T-cell (primary cell): ENCODE measurements at regions not wholly inside any gene's neighbourhood (a gene's known extent, or its start where the extent isn't known, plus 50 kb on each side); places are given as distances from the start of the nearest gene placed in this dataset.

ENCODE experiments used
- ATAC-seq, 4 experiments: fragments of 200-7000 bp in 3 of 4; fragments of 150-1000 bp in 1 of 4; cut with Tn5 transposase; replicated peaks in 1 of 4; 1 replicate in 3 of 4; 2 replicates in 1 of 4; pipeline ENCODE4 v1.10.0; 2021; ENCODE audit warnings: moderate library complexity in 3 of 4, mild to moderate bottlenecking in 2 of 4, moderate number of reproducible peaks in 1 of 4
- CTCF ChIA-PET, 2 donors: fragments of 300-600 bp; sonication (Branson Sonifier 250); formaldehyde crosslinking; loops; one replicate each; lab custom pipeline; 2022; ENCODE audit warnings: antibody characterized with exemption in 2 of 2; lab: Charles Lee
- POLR2A ChIA-PET, 2 donors: fragments of 300-600 bp; sonication (Branson Sonifier 250); formaldehyde crosslinking; loops; one replicate each; lab custom pipeline; 2022; ENCODE audit warnings: antibody characterized with exemption in 2 of 2; lab: Charles Lee
- DNase-seq, 35 experiments: peaks; one replicate each; pipeline versions ENCODE4 v3.0.0 to v3.0.0-alpha.2; 2013 to 2023
- H3K27ac ChIP-seq: one replicate; pipeline ENCODE4 v1.5.1; 2013; ENCODE audit warnings: low read length
- H3K27me3 ChIP-seq, 2 experiments: replicated peaks in 1 of 2; 1 replicate in 1 of 2; 2 replicates in 1 of 2; pipeline versions ENCODE4 v1.6.1 to v1.7.0; 2013; ENCODE audit warnings: low read length in 1 of 2, mixed read lengths in 1 of 2; ENCODE audit not compliant: control insufficient read depth in 2 of 2, insufficient read depth in 2 of 2; ENCODE audit errors: extremely low read depth in 1 of 2
- H3K36me3 ChIP-seq, 2 donors: 1 replicate in 1 of 2; 2 replicates in 1 of 2; pipeline versions ENCODE4 v1.6.1 to v1.7.0; 2013; ENCODE audit warnings: low read length in 1 of 2; ENCODE audit not compliant: control insufficient read depth in 2 of 2, insufficient read depth in 1 of 2; ENCODE audit errors: extremely low read depth in 1 of 2
- H3K4me1 ChIP-seq, 2 experiments: 1 replicate in 1 of 2; 2 replicates in 1 of 2; pipeline versions ENCODE4 v1.6.1 to v1.7.0; 2013; ENCODE audit warnings: low read length in 2 of 2, mixed read lengths in 1 of 2; ENCODE audit not compliant: insufficient read depth in 2 of 2, control insufficient read depth in 1 of 2; ENCODE audit errors: extremely low read depth in 1 of 2
- H3K4me3 ChIP-seq, 2 donors: 1 replicate in 1 of 2; 2 replicates in 1 of 2; pipeline versions ENCODE4 v1.5.1 to v1.7.0; 2013; ENCODE audit warnings: mild to moderate bottlenecking in 2 of 2, low read length in 1 of 2, moderate library complexity in 1 of 2; ENCODE audit not compliant: control insufficient read depth in 1 of 2; ENCODE audit errors: extremely low read depth in 1 of 2
- H3K9me3 ChIP-seq: 2 replicates; pipeline ENCODE4 v1.7.0; 2013
- H3K27ac Mint-ChIP-seq, 2 donors: one replicate each; pipeline ENCODE4 v1.8.0; 2020 to 2021; ENCODE audit warnings: mild to moderate bottlenecking in 2 of 2, mixed read lengths in 2 of 2
- H3K27me3 Mint-ChIP-seq, 2 donors: one replicate each; pipeline ENCODE4 v1.8.0; 2021 to 2022; ENCODE audit warnings: mixed read lengths in 2 of 2
- H3K36me3 Mint-ChIP-seq: one replicate; pipeline ENCODE4 v1.8.0; 2021; ENCODE audit warnings: mixed read lengths
- H3K4me1 Mint-ChIP-seq, 3 donors: one replicate each; pipeline ENCODE4 v1.8.0; 2020 to 2022; ENCODE audit warnings: mixed read lengths in 3 of 3, mild to moderate bottlenecking in 1 of 3
- H3K4me3 Mint-ChIP-seq, 3 donors: one replicate each; pipeline ENCODE4 v1.8.0; 2020 to 2022; ENCODE audit warnings: mild to moderate bottlenecking in 3 of 3, mixed read lengths in 3 of 3, moderate library complexity in 3 of 3
- H3K9me3 Mint-ChIP-seq, 3 donors: one replicate each; pipeline ENCODE4 v1.8.0; 2020 to 2022; ENCODE audit warnings: mixed read lengths in 3 of 3
- WGBS: methylation state at CpG from one replicate; pipeline ENCODE4 v1.1.5; 2013; ENCODE audit warnings: missing lambda C conversion rate; ENCODE audit not compliant: insufficient coverage; 5-methylcytosine and 5-hydroxymethylcytosine counted together

GRCh38 chr5:92565673-92566072 lies 1015.3 kb downstream of the NR2F1-AS1 start:
- H3K27me3 ChIP-seq = no peaks in the 10 kb centered on the region
- no peaks in the 10 kb centered on the region for H3K36me3 ChIP-seq
- Mint-ChIP-seq H3K36me3 (no peaks in the 10 kb centered on the region), H3K27me3 (no peaks in the 10 kb centered on the region), H3K4me1 (no peaks in the 10 kb centered on the region), H3K27ac (no peak overlapping the region), H3K9me3 (no peaks in the 10 kb centered on the region), H3K4me3 (no peak overlapping the region)
- ATAC-seq (no peak), DNase-seq (no peak)
- H3K4me3 ChIP-seq = no peak overlapping the region
- H3K27ac ChIP-seq = no peak overlapping the region
- ChIA-PET POLR2A (no interaction called here), CTCF (no interaction called here)
- H3K4me1 ChIP-seq = no peaks in the 10 kb centered on the region
- H3K9me3 ChIP-seq = no peaks in the 10 kb centered on the region
- WGBS = no CpG with 5 or more reads among the region's 3 CpGs

- POLR2A ChIA-PET = no interaction called here
These were observed 1019.0 kb downstream of the NR2F1-AS1 start for GRCh38 chr5:92562065-92562464.

GRCh38 chr5:92561411-92561959 lies 1019.5 kb downstream of the NR2F1-AS1 start:
- Mint-ChIP-seq H3K27ac (no peak overlapping the region), H3K9me3 (peaks cover 0 to 12% (median 5%) of the 10 kb centered on the region in 3 donors), H3K36me3 (no peaks in the 10 kb centered on the region), H3K4me3 (no peak overlapping the region), H3K4me1 (no peaks in the 10 kb centered on the region), H3K27me3 (no peaks in the 10 kb centered on the region)
- ChIA-PET CTCF (no interaction called here), POLR2A (no interaction called here)
- no peaks in the 10 kb centered on the region for H3K4me1 ChIP-seq
- H3K9me3 ChIP-seq = no peaks in the 10 kb centered on the region
- WGBS = no CpG with 5 or more reads among the region's 1 CpG
- H3K27ac ChIP-seq = no peak overlapping the region
- ATAC-seq (no peak), DNase-seq (no peak)
- no peaks in the 10 kb centered on the region for H3K36me3 ChIP-seq
- H3K27me3 ChIP-seq = no peaks in the 10 kb centered on the region
- H3K4me3 ChIP-seq = no peak overlapping the region

More at GRCh38 chr5:92562065-92562464, 1019.0 kb downstream of the NR2F1-AS1 start:
- Histone ChIP-seq H3K27me3 (no peaks in the 10 kb centered on the region), H3K36me3 (no peaks in the 10 kb centered on the region), H3K9me3 (no peaks in the 10 kb centered on the region), H3K4me3 (no peak overlapping the region), H3K4me1 (no peaks in the 10 kb centered on the region), H3K27ac (no peak overlapping the region)
- ATAC-seq (no peak), DNase-seq (no peak)
- no peak overlapping the region for H3K4me3 Mint-ChIP-seq
- H3K4me1 Mint-ChIP-seq = no peaks in the 10 kb centered on the region
- H3K9me3 Mint-ChIP-seq = peaks cover 0 to 11% (median 0%) of the 10 kb centered on the region in 3 donors
- no peaks in the 10 kb centered on the region for H3K36me3 Mint-ChIP-seq
- H3K27me3 Mint-ChIP-seq = no peaks in the 10 kb centered on the region
- H3K27ac Mint-ChIP-seq = no peak overlapping the region
- CTCF ChIA-PET = no interaction called here

- ATAC-seq = no peak
- Histone ChIP-seq H3K27ac (no peak overlapping the region), H3K36me3 (no peaks in the 10 kb centered on the region), H3K4me3 (no peak overlapping the region), H3K9me3 (no peaks in the 10 kb centered on the region), H3K27me3 (no peaks in the 10 kb centered on the region), H3K4me1 (no peaks in the 10 kb centered on the region)
- ChIA-PET POLR2A (no interaction called here), CTCF (no interaction called here)
- H3K27ac Mint-ChIP-seq = no peak overlapping the region
- no peaks in the 10 kb centered on the region for H3K4me1 Mint-ChIP-seq
- WGBS = 40% methylated on average over 1 of the region's 4 CpGs
- peaks cover 0 to 15% (median 8%) of the 10 kb centered on the region in 3 donors for H3K9me3 Mint-ChIP-seq
- no peak overlapping the region for H3K4me3 Mint-ChIP-seq
- no peaks in the 10 kb centered on the region for H3K36me3 Mint-ChIP-seq
- no peak for DNase-seq
- H3K27me3 Mint-ChIP-seq = no peaks in the 10 kb centered on the region
These were observed 1020.2 kb downstream of the NR2F1-AS1 start for GRCh38 chr5:92560698-92561401.

- H3K27ac Mint-ChIP-seq = no peak overlapping the region
- POLR2A ChIA-PET = no interaction called here
- no peaks in the 10 kb centered on the region for H3K36me3 ChIP-seq
- no peaks in the 10 kb centered on the region for H3K9me3 ChIP-seq
- H3K4me1 ChIP-seq = no peaks in the 10 kb centered on the region
- H3K27me3 Mint-ChIP-seq = no peaks in the 10 kb centered on the region
- 60% methylated on average over 2 of the region's 3 CpGs for WGBS
- H3K27ac ChIP-seq = no peak overlapping the region
- H3K27me3 ChIP-seq = no peaks in the 10 kb centered on the region
- no peak for ATAC-seq
- no peak overlapping the region for H3K4me3 Mint-ChIP-seq
- H3K4me1 Mint-ChIP-seq = no peaks in the 10 kb centered on the region
- H3K4me3 ChIP-seq = no peak overlapping the region
- DNase-seq = no peak
- no peaks in the 10 kb centered on the region for H3K36me3 Mint-ChIP-seq
- H3K9me3 Mint-ChIP-seq = peaks cover 0 to 15% (median 8%) of the 10 kb centered on the region in 3 donors
- CTCF ChIA-PET = no interaction called here
These were observed 1021.2 kb downstream of the NR2F1-AS1 start for GRCh38 chr5:92559781-92560180.

- no peaks in the 10 kb centered on the region for H3K27me3 Mint-ChIP-seq
- ATAC-seq (no peak), DNase-seq (no peak)
- ChIA-PET CTCF (no interaction called here), POLR2A (no interaction called here)
- no peaks in the 10 kb centered on the region for H3K9me3 ChIP-seq
- peaks cover 0 to 15% (median 8%) of the 10 kb centered on the region in 3 donors for H3K9me3 Mint-ChIP-seq
- H3K36me3 Mint-ChIP-seq = no peaks in the 10 kb centered on the region
- H3K4me3 Mint-ChIP-seq = no peak overlapping the region
- no peaks in the 10 kb centered on the region for H3K36me3 ChIP-seq
- no peak overlapping the region for H3K4me3 ChIP-seq
- H3K27me3 ChIP-seq = no peaks in the 10 kb centered on the region
- H3K27ac ChIP-seq = no peak overlapping the region
- H3K4me1 ChIP-seq = no peaks in the 10 kb centered on the region
- H3K27ac Mint-ChIP-seq = no peak overlapping the region
- H3K4me1 Mint-ChIP-seq = no peaks in the 10 kb centered on the region
- no CpG with 5 or more reads among the region's 4 CpGs for WGBS
These were observed 1021.7 kb downstream of the NR2F1-AS1 start for GRCh38 chr5:92559331-92559730.
